ENCODE measurements at regions not wholly inside any gene's neighbourhood (a gene's known extent, or its start where the extent isn't known, plus 50 kb on each side); places are given as distances from the start of the nearest gene placed in this dataset.

- CTCF ChIA-PET: interaction anchor here (1.1 to 10.9 kb wide), 6 partner anchors 13 to 253 kb away, joined by 3 to 222 read pairs (median 55); partner anchors contain the start of gene MBNL2
- no peak for DNase-seq
- Histone ChIP-seq H3K27ac (ENCODE audit: low read depth in 2 of 2, low read length in 1 of 2) (no peak overlapping the region), H3K79me2 (ENCODE audit: insufficient read depth) (no peaks in the 10 kb centered on the region; the same call in 1 of the 2 replicates), H3K4me3 (ENCODE audit: low read depth in 2 of 2, low read length in 1 of 2) (no peak overlapping the region), H2AFZ (ENCODE audit: low read depth) (no peak overlapping the region), H4K20me1 (ENCODE audit: insufficient read depth) (no peaks in the 10 kb centered on the region), H3K36me3 (replicated peaks in 1 of 2; ENCODE audit: control insufficient read depth in 1 of 2, insufficient read depth in 2 of 2, low read length in 1 of 2) (no peaks in the 10 kb centered on the region), H3K9me2 (no peaks in the 10 kb centered on the region), H3K4me1 (ENCODE audit: control insufficient read depth in 1 of 2, insufficient read depth in 2 of 2, low read depth in 1 of 2, low read length in 1 of 2) (peaks cover 24 to 53% of the 10 kb centered on the region in 2 experiments), H3K9me3 (no peaks in the 10 kb centered on the region), H3F3A (replicated peaks; ENCODE audit: insufficient read depth) (peaks cover 40% of the 10 kb centered on the region), H3K27me3 (ENCODE audit: insufficient read depth) (no peaks in the 10 kb centered on the region), H3K9ac (no peak overlapping the region), H3K4me2 (no peak overlapping the region; the same call in 1 of the 2 replicates)
- TF ChIP-seq GABPA (IDR thresholded peaks at IDR 0.05; ENCODE audit: low read depth) (no peak), REST (IDR thresholded peaks at IDR 0.05; ENCODE audit: low read depth, low read length) (no peak), POLR2AphosphoS5 (IDR thresholded peaks at IDR 0.05; ENCODE audit: low read depth, low read length) (no peak), TEAD4 (IDR thresholded peaks at IDR 0.05; ENCODE audit: borderline replicate concordance, insufficient read depth) (no peak), CHD2 (IDR thresholded peaks at IDR 0.05; ENCODE audit: low read length, partially characterized antibody) (no peak), RCOR1 (IDR thresholded peaks at IDR 0.05; ENCODE audit: low read length) (no peak), NFIC (IDR thresholded peaks at IDR 0.05; ENCODE audit: borderline replicate concordance) (no peak), RFX5 (IDR thresholded peaks at IDR 0.05; ENCODE audit: low read length) (no peak), FOXJ3 (CRISPR knock-in tag; IDR thresholded peaks at IDR 0.05) (no peak), YY1 (IDR thresholded peaks at IDR 0.05; ENCODE audit: low read depth) (no peak), USF2 (IDR thresholded peaks at IDR 0.05; ENCODE audit: borderline replicate concordance, low read depth, low read length) (no peak), FOXM1 (IDR thresholded peaks at IDR 0.05; ENCODE audit: low read depth) (no peak), EZH2phosphoT487 (IDR thresholded peaks at IDR 0.05; ENCODE audit: borderline replicate concordance, low read depth) (no peak), RAD21 (IDR thresholded peaks at IDR 0.05; ENCODE audit: low read length) (no peak), EP300 (IDR thresholded peaks at IDR 0.05; ENCODE audit: borderline replicate concordance in 1 of 2, low read depth in 1 of 2, low read length in 1 of 2) (no peak), ZBTB33 (IDR thresholded peaks at IDR 0.05; ENCODE audit: borderline replicate concordance, low read depth) (no peak), TAF1 (IDR thresholded peaks at IDR 0.05; ENCODE audit: borderline replicate concordance, low read depth, low read length) (no peak)
- POLR2A ChIA-PET: no interaction called here
- WGBS (ENCODE audit: low lambda C conversion rate): 98% methylated on average over 7 of the region's 7 CpGs
Observed at GRCh38 chr13:97111756-97112155, 110.4 kb upstream of the MBNL2 start.
